ENCODE measurements at regions not wholly inside any gene's neighbourhood (a gene's known extent, or its start where the extent isn't known, plus 50 kb on each side); places are given as distances from the start of the nearest gene placed in this dataset.

DNA sequence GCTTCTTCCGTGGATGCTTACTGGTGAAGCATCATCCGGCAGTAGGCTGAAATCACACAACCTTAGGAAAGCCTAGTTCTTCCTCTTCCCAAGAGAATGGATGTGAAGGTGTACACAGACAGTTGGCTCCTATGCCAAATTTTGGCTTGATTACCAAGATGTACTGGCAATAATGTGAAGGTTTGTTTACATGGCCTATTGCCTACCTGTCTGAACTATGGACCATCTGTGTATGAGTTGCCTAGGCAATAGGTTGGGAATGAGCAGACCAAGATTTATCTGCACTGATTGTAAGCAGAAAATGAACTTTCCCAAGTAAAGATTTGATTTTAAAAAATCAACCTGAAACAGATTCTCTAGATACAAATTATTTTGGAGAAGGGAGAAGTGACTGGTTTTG lies 325.9 kb upstream of the SORCS1 start:
- H3K9me3 ChIP-seq, result no peaks in the 10 kb centered on the region
- no peaks in the 10 kb centered on the region for H3K4me1 ChIP-seq
- DNase-seq, result no peak
- no peak for TF ChIP-seq POLR2A (IDR thresholded peaks at IDR 0.05)
- TF ChIP-seq CTCF (IDR thresholded peaks at IDR 0.05), result no peak
- intact Hi-C loops (cut with DNase I; ENCODE audit: low total_unique reads), result no loop called here
- no peaks in the 10 kb centered on the region for H3K36me3 ChIP-seq
- no peaks in the 10 kb centered on the region for H3K27me3 ChIP-seq
- H3K27ac ChIP-seq, result no peak overlapping the region
- no peak overlapping the region for H3K4me3 ChIP-seq

DNA sequence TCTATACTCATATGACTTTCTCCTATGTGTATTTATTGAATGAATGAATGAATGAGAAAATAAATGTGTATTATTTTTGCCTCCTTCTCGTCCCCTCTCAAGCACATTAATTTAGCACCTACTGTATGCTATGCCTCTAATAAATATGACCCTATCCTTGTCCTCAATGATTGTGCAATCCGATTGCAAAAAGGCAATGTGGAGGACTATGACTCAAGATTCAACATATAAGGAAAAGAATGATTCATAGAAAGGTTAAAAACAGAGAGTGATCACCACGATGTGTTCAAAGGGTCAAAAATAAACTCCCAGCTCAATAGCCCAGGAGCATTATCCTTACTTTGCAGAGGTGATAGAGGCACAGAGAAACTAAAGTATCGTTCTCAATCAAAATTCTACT lies 322.8 kb upstream of the SORCS1 start:
- Histone ChIP-seq H3K36me3 (no peaks in the 10 kb centered on the region), H3K9me3 (no peaks in the 10 kb centered on the region), H3K4me1 (no peaks in the 10 kb centered on the region), H3K27ac (no peak overlapping the region), H3K27me3 (no peaks in the 10 kb centered on the region), H3K4me3 (no peak overlapping the region)
- intact Hi-C loops (cut with DNase I; ENCODE audit: low total_unique reads), result no loop called here
- no peak for DNase-seq
- no peak for TF ChIP-seq POLR2A (IDR thresholded peaks at IDR 0.05)
- no peak for TF ChIP-seq CTCF (IDR thresholded peaks at IDR 0.05)

DNA sequence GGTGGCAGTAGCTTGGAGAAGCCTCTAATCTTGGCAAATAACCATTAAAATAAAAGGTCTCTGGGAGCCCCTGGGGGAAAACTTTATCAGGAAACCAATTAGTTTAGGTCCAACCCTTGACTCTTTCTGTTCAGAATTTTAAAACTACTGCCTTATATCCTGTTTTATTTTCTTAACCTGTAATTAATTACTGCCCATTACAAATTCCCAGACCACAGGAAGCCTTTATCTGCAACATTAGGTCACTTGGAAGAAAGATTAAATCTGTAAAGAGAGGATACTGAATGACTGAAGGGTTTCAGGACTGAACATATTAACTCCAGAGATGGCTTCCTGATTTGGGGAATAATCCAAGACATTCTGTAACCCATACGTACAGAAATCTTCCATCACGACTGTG lies 320.5 kb upstream of the SORCS1 start:
- DNase-seq, result no peak

DNA sequence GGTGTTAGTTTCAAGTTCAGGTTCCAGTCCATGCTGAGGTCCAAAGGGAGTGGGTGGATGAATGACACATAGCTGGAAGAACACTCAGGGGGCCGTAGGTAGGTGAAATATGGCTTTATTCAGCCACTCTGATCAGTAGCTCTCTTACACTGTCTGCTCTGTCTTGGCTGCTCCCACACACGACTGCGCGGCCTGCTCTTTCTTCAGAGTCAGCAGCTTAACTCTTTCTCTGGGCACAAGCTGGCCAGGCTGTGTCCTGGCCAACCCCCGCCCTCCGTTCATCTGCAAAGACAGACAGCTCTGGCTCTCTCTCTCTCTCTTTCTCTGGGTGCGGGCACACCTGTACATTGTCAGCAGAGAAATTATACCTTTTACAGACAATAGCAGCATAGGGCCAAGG lies 317.4 kb upstream of the SORCS1 start:
- no peak for DNase-seq
- Histone ChIP-seq H3K27me3 (no peaks in the 10 kb centered on the region), H3K4me1 (no peaks in the 10 kb centered on the region), H3K27ac (no peak overlapping the region), H3K4me3 (no peak overlapping the region), H3K9me3 (no peaks in the 10 kb centered on the region), H3K36me3 (no peaks in the 10 kb centered on the region)
- intact Hi-C loops (cut with DNase I; ENCODE audit: low total_unique reads), result no loop called here
- TF ChIP-seq POLR2A (IDR thresholded peaks at IDR 0.05) (no peak), CTCF (IDR thresholded peaks at IDR 0.05) (no peak)

More for the DNA sequence above, 320.5 kb upstream of the SORCS1 start:
- Histone ChIP-seq H3K9me3 (no peaks in the 10 kb centered on the region), H3K4me1 (no peaks in the 10 kb centered on the region), H3K36me3 (no peaks in the 10 kb centered on the region), H3K4me3 (no peak overlapping the region), H3K27ac (no peak overlapping the region), H3K27me3 (no peaks in the 10 kb centered on the region)
- TF ChIP-seq POLR2A (IDR thresholded peaks at IDR 0.05) (no peak), CTCF (IDR thresholded peaks at IDR 0.05) (no peak)
- intact Hi-C loops (cut with DNase I; ENCODE audit: low total_unique reads), result no loop called here

DNA sequence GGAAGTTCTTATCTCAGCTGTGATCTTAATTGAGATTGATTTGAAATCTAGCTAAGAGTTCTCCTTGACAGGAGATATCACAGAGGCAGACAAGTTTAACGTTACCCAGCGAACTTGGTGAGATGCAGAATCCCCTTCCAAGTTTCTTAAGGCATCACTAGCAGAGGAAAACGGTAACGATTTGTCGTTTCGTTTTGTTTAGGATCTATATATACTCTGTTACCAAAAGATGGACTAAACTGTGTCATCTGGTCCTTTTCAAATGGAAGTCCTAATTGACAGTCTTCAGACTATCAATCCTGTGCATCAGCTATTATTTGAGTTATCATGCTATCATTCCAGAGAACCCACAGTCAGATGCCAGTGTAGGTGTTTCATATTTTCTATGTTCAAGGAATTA lies 316.7 kb upstream of the SORCS1 start:
- Histone ChIP-seq H3K4me1 (no peaks in the 10 kb centered on the region), H3K9me3 (no peaks in the 10 kb centered on the region), H3K36me3 (no peaks in the 10 kb centered on the region), H3K4me3 (no peak overlapping the region), H3K27ac (no peak overlapping the region), H3K27me3 (no peaks in the 10 kb centered on the region)
- TF ChIP-seq POLR2A (IDR thresholded peaks at IDR 0.05) (no peak), CTCF (IDR thresholded peaks at IDR 0.05) (no peak)
- intact Hi-C loops (cut with DNase I; ENCODE audit: low total_unique reads), result no loop called here
- no peak for DNase-seq

All from uterus (tissue), 3 donors.